GM18870 (cell line): ENCODE measurements at regions not wholly inside any gene's neighbourhood (a gene's known extent, or its start where the extent isn't known, plus 50 kb on each side); places are given as distances from the start of the nearest gene placed in this dataset.

Experiments
- ATAC-seq: cut with Tn5 transposase; IDR thresholded peaks from one replicate; pipeline ENCODE4 v1.9.1; 2021; ENCODE audit warnings: moderate library complexity; ENCODE audit not compliant: unreplicated experiment

GRCh38 chr7:24510759-24511158 lies 62.5 kb upstream of the PALS2 start:
- no peak for ATAC-seq

- ATAC-seq = no peak
These were observed 56.1 kb upstream of the PALS2 start for GRCh38 chr7:24517166-24517565.

- no peak for ATAC-seq
These were observed 51.2 kb upstream of the PALS2 start for GRCh38 chr7:24521917-24522623.
